Right kidney (tissue), 1 donor: ENCODE measurements at regions not wholly inside any gene's neighbourhood (a gene's known extent, or its start where the extent isn't known, plus 50 kb on each side); places are given as distances from the start of the nearest gene placed in this dataset.

Experiments
- DNase-seq: peaks from one replicate; pipeline ENCODE4 v3.0.0-alpha.2; 2016

- DNase-seq = no peak
Observed at GRCh38 chr13:22134261-22134660, 463.4 kb downstream of the FGF9 start.

- no peak for DNase-seq
Observed at GRCh38 chr13:22135446-22135845, 464.6 kb downstream of the FGF9 start.

- no peak for DNase-seq
Observed at GRCh38 chr13:22137361-22138050, 466.6 kb downstream of the FGF9 start.

- no peak for DNase-seq
Observed at GRCh38 chr13:22138947-22139346, 468.1 kb downstream of the FGF9 start.

GRCh38 chr13:22141716-22142115 is 470.8 kb downstream of the FGF9 start:
- DNase-seq = no peak

GRCh38 chr13:22143671-22144070 is 472.8 kb downstream of the FGF9 start:
- no peak for DNase-seq

- DNase-seq = no peak
Observed at GRCh38 chr13:22144806-22145205, 473.9 kb downstream of the FGF9 start.

- DNase-seq = no peak
Observed at GRCh38 chr13:22148187-22148586, 477.3 kb downstream of the FGF9 start.

GRCh38 chr13:22152751-22153150 is 481.9 kb downstream of the FGF9 start:
- no peak for DNase-seq

- DNase-seq = no peak
Observed at GRCh38 chr13:22154041-22154440, 483.2 kb downstream of the FGF9 start.

GRCh38 chr13:22161871-22162270 is 491.0 kb downstream of the FGF9 start:
- DNase-seq = no peak

GRCh38 chr13:22162889-22163288 is 492.0 kb downstream of the FGF9 start:
- no peak for DNase-seq

- DNase-seq = no peak
Observed at GRCh38 chr13:22168437-22169190, 497.7 kb downstream of the FGF9 start.

GRCh38 chr13:22169473-22169872 is 498.6 kb downstream of the FGF9 start:
- DNase-seq = no peak

- DNase-seq = no peak
Observed at GRCh38 chr13:22173610-22174009, 502.7 kb downstream of the FGF9 start.

- no peak for DNase-seq
Observed at GRCh38 chr13:22175241-22175640, 504.4 kb downstream of the FGF9 start.

- DNase-seq = no peak
Observed at GRCh38 chr13:22175815-22176214, 504.9 kb downstream of the FGF9 start.

GRCh38 chr13:22176968-22177520 is 506.2 kb downstream of the FGF9 start:
- no peak for DNase-seq

GRCh38 chr13:22178878-22179277 is 508.0 kb downstream of the FGF9 start:
- DNase-seq = no peak

GRCh38 chr13:22187329-22187728 is 516.5 kb downstream of the FGF9 start:
- DNase-seq = no peak

GRCh38 chr13:22189176-22190048 is 518.5 kb downstream of the FGF9 start:
- no peak for DNase-seq

- no peak for DNase-seq
Observed at GRCh38 chr13:22193070-22193469, 522.2 kb downstream of the FGF9 start.
